GM12864 (cell line): ENCODE measurements at regions not wholly inside any gene's neighbourhood (a gene's known extent, or its start where the extent isn't known, plus 50 kb on each side); places are given as distances from the start of the nearest gene placed in this dataset.

Experiments
- DNase-seq: peaks from one replicate; pipeline ENCODE4 v3.0.0-alpha.2; 2011; ENCODE audit warnings: low read depth
- H3K4me3 ChIP-seq: 2 replicates; pipeline ENCODE4 v1.5.1; 2011; ENCODE audit warnings: mild to moderate bottlenecking, low read depth, low read length, control low read depth
- TF ChIP-seq, protein P1 (sequence below): IDR thresholded peaks from 2 replicates; pipeline ENCODE4 v1.5.1; 2011; ENCODE audit warnings: low read depth, mild to moderate bottlenecking, moderate library complexity, low read length, control low read depth, inconsistent platforms; ENCODE audit errors: missing control alignments

- TF ChIP-seq, protein P1, sequence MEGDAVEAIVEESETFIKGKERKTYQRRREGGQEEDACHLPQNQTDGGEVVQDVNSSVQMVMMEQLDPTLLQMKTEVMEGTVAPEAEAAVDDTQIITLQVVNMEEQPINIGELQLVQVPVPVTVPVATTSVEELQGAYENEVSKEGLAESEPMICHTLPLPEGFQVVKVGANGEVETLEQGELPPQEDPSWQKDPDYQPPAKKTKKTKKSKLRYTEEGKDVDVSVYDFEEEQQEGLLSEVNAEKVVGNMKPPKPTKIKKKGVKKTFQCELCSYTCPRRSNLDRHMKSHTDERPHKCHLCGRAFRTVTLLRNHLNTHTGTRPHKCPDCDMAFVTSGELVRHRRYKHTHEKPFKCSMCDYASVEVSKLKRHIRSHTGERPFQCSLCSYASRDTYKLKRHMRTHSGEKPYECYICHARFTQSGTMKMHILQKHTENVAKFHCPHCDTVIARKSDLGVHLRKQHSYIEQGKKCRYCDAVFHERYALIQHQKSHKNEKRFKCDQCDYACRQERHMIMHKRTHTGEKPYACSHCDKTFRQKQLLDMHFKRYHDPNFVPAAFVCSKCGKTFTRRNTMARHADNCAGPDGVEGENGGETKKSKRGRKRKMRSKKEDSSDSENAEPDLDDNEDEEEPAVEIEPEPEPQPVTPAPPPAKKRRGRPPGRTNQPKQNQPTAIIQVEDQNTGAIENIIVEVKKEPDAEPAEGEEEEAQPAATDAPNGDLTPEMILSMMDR, result no peak
- no peak for DNase-seq
- no peak overlapping the region for H3K4me3 ChIP-seq
These were observed 145.0 kb upstream of the SPATS2L start for GRCh38 chr2:200161458-200161857.

DNA sequence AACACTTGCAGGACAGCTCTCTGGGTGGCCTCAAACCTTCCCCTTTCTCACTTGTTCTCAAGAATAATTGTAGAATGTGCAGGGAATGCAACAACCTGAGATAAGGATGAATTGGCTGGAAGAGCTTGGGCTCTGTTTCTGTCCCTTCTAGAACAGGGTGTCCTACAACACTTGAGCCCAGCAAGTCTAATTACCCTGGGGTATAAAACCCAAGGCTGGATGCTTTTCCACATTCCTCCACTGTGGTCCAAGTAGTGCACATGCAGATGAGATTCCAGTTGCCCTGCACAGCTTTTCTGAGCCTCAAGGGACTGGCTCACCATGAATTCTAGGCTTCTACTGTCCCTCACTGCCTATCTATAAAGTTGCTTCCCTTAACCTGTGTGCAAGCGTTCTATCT lies 140.8 kb upstream of the SPATS2L start:
- DNase-seq, result no peak
- no peak overlapping the region for H3K4me3 ChIP-seq
- TF ChIP-seq, protein P1, result no peak

- no peak overlapping the region for H3K4me3 ChIP-seq
- TF ChIP-seq, protein P1, result no peak
- DNase-seq, result no peak
These were observed 137.6 kb upstream of the SPATS2L start for GRCh38 chr2:200168641-200169555.

DNA sequence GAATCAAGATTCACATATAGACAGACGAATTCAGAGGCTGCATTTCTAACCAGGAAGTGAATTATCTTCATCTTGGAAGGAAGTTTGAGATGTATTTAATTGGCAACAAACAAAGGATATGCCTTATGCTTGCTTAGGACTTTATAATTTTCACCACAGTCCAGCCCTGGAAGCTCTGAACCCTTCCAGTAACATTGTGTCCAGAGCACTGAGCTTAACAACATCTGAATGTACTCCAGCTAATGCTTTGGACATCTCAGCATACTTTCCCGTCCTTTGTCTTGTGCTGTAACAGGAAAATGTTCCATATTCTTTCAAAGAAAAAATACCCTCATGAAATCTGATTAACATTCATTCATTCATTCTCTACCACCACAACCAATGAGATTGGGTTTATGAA lies 136.3 kb upstream of the SPATS2L start:
- TF ChIP-seq, protein P1, result no peak
- no peak overlapping the region for H3K4me3 ChIP-seq
- no peak for DNase-seq

GRCh38 chr2:200171731-200172482 lies 134.6 kb upstream of the SPATS2L start:
- TF ChIP-seq, protein P1, result no peak
- DNase-seq, result no peak
- no peak overlapping the region for H3K4me3 ChIP-seq

GRCh38 chr2:200172521-200172920 lies 134.0 kb upstream of the SPATS2L start:
- H3K4me3 ChIP-seq, result no peak overlapping the region
- TF ChIP-seq, protein P1, result no peak
- DNase-seq, result no peak
